GM21515 (cell line): ENCODE measurements at regions not wholly inside any gene's neighbourhood (a gene's known extent, or its start where the extent isn't known, plus 50 kb on each side); places are given as distances from the start of the nearest gene placed in this dataset.

Experiments
- ATAC-seq: cut with Tn5 transposase; IDR thresholded peaks from one replicate; pipeline ENCODE4 v1.9.1; 2021; ENCODE audit not compliant: unreplicated experiment

- no peak for ATAC-seq
Measured at GRCh38 chr12:67929384-67929772, 59.9 kb upstream of the IFNG-AS1 start.

DNA sequence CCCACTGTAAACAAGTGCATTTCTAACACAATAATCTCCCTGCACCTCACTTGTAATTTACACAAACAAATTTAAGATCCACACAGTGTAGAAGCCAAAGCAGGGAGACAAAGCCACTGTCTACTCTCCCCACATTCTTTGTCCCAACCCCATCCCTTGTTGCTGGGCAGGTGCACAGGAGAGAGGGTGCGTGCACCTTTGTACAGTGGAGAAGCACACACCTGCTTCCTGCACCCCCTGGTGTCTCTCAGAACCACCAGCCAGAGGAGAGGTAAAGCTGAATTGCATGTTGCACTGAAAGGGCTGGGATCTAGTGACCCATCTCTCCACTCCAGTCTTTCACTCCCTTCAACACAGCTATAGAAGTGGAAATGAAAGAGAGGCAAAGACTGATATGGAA lies 51.4 kb upstream of the IFNG-AS1 start:
- no peak for ATAC-seq
